ENCODE measurements at regions not wholly inside any gene's neighbourhood (a gene's known extent, or its start where the extent isn't known, plus 50 kb on each side); places are given as distances from the start of the nearest gene placed in this dataset.

DNA sequence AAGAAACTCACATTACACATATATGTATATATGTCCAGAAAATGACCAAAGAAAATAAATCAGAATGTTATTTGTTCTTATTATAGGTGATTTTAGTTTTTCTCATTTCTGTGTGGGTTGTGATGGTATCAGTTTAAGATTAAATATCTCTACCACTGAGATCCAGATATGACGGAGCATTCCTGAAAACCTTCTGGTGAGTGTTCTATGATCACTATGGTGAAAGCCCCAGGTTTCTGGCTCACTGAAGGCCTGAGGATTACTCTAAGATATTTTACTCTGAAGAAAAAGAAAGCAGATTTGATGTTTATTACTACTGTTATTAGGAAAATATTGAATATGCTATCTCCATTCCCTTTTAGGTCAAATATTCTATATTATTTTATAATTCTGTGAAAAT is 62.8 kb upstream of the L3MBTL3 start:
- Histone ChIP-seq H3K4me1 (no peaks in the 10 kb centered on the region), H3K36me3 (no peaks in the 10 kb centered on the region), H3K27me3 (no peaks in the 10 kb centered on the region), H3K27ac (no peak overlapping the region), H3K4me3 (no peak overlapping the region), H3K9me3 (no peaks in the 10 kb centered on the region)
- 93% methylated on average over 1 of the region's 1 CpG for WGBS, 2 donors
- TF ChIP-seq, protein P1, sequence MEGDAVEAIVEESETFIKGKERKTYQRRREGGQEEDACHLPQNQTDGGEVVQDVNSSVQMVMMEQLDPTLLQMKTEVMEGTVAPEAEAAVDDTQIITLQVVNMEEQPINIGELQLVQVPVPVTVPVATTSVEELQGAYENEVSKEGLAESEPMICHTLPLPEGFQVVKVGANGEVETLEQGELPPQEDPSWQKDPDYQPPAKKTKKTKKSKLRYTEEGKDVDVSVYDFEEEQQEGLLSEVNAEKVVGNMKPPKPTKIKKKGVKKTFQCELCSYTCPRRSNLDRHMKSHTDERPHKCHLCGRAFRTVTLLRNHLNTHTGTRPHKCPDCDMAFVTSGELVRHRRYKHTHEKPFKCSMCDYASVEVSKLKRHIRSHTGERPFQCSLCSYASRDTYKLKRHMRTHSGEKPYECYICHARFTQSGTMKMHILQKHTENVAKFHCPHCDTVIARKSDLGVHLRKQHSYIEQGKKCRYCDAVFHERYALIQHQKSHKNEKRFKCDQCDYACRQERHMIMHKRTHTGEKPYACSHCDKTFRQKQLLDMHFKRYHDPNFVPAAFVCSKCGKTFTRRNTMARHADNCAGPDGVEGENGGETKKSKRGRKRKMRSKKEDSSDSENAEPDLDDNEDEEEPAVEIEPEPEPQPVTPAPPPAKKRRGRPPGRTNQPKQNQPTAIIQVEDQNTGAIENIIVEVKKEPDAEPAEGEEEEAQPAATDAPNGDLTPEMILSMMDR (IDR thresholded peaks at IDR 0.05) = no peak
- no peak for DNase-seq
- intact Hi-C loops (cut with DNase I) = no loop called here
- FAIRE-seq = no peak
- ATAC-seq = no peak

DNA sequence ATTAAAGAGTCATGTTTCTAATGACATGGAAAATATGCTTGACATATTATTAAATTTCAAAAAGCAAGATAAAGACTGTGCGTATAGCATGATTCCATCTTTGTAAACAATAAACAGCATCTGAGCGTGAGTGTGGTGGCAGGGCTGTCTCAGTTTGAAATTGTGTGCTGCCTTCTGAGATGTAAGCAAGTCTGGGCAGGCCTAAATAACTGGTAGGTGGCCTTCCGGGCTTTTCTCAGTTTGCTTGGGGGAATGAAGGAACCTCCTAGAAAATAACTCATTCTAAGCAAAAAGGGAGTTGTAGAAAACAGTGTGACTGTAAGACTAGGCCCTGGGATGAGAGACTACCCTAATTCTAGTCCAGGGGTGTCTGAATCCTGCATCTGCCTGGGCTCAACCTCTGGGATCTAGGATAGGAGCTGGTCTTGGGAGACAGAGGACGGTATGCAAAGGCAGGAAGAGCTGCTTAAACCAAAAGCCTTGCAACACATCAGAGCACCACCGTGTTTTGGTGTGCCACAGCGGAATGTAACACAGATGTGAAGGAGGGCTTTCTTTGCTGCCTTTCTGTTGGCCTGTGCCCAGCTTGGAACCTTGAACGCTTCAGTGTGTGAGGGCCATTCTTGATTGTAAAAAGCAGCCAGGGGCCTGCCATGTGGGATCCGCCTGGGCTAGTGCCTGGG is 63.5 kb upstream of the L3MBTL3 start:
- Histone ChIP-seq H3K9me3 (no peaks in the 10 kb centered on the region), H3K4me3 (no peak overlapping the region), H3K27ac (no peak overlapping the region), H3K36me3 (no peaks in the 10 kb centered on the region), H3K27me3 (no peaks in the 10 kb centered on the region), H3K4me1 (no peaks in the 10 kb centered on the region)
- FAIRE-seq = no peak
- no peak for ATAC-seq
- WGBS, 2 donors = 76 to 80% methylated on average over 8 of the region's 8 CpGs
- no peak for DNase-seq
- TF ChIP-seq, protein P1 (IDR thresholded peaks at IDR 0.05) = no peak
- intact Hi-C loops (cut with DNase I) = no loop called here

DNA sequence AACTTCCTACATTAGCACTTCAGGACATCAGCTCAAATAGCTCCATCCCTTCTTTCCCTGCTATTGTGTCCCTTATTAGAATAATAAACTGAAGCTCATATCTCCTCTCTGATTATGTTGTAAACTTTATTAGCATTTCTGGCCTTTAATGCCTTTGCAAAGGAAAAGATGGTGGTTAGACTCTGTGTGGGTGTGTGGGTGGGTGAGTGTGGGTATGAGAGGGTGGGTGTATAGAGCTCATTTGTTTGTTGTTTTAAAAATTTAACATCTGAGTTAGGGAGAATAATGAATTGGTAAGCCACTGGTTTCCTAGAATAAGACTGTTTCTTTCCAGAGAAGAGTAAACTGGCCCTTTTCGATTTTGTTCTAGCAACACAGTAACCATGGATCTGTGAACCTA is 70.6 kb upstream of the L3MBTL3 start:
- 70 to 74% methylated on average over 1 of the region's 1 CpG for WGBS, 2 donors
- no peak overlapping the region for H3K27ac ChIP-seq
- no peaks in the 10 kb centered on the region for H3K9me3 ChIP-seq
- H3K27me3 ChIP-seq = peaks cover 0 to 3% (median 0%) of the 10 kb centered on the region in 4 donors
- H3K36me3 ChIP-seq = no peaks in the 10 kb centered on the region
- TF ChIP-seq, protein P1 (IDR thresholded peaks at IDR 0.05) = no peak
- intact Hi-C loops (cut with DNase I) = no loop called here
- no peak for FAIRE-seq
- no peak overlapping the region for H3K4me3 ChIP-seq
- H3K4me1 ChIP-seq = no peaks in the 10 kb centered on the region
- ATAC-seq = no peak
- no peak for DNase-seq

DNA sequence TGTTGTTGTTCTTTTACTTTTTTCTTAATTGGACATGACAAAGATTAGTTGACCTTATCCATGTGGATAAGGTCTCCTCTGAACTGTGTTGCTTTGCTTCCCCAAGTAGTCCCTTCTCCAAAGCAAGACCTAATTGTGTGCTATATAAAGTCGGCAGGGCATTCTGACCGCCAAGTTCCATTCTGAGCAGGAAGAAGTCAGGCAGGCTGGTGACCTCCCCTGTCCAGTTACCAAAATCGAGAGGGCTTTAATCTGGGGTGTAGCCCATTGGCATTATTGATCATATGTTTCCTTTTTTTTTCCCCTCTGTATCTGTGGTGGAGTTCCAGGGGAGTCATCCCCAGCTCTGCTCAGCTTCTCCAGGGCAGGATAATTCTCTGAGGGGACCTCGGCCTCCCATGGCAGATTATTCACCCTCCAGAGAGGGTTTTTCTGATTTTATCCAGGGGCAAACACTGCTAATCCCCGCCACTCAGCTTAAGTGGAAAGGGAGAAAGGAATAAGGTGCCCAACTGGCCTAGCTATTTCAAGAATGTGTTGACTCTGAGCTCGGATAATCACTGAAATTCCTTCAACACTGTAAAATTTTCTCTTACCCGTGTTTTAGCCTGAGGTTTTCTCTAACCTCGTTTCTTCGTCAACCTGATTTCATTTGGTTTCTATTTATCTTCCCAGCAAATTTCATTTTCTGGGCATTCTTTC is 71.8 kb upstream of the L3MBTL3 start:
- Histone ChIP-seq H3K4me1 (no peaks in the 10 kb centered on the region), H3K4me3 (no peak overlapping the region), H3K36me3 (no peaks in the 10 kb centered on the region), H3K27me3 (peaks cover 0 to 3% (median 0%) of the 10 kb centered on the region in 4 donors), H3K27ac (no peak overlapping the region), H3K9me3 (no peaks in the 10 kb centered on the region)
- FAIRE-seq (no peak), DNase-seq (no peak), ATAC-seq (no peak)
- WGBS, 2 donors = 57 to 59% methylated on average over 9 of the region's 9 CpGs
- TF ChIP-seq, protein P1 (IDR thresholded peaks at IDR 0.05) = no peak
- intact Hi-C loops (cut with DNase I) = no loop called here

All from pancreas (tissue), 10 donors.